Choroid plexus epithelial cell (primary cell): ENCODE measurements at regions not wholly inside any gene's neighbourhood (a gene's known extent, or its start where the extent isn't known, plus 50 kb on each side); places are given as distances from the start of the nearest gene placed in this dataset.

ENCODE experiments used
- DNase-seq: peaks from one replicate; pipeline ENCODE4 v3.0.0-alpha.2; 2010; ENCODE audit warnings: low read depth
- H3K4me3 ChIP-seq: 2 replicates; pipeline ENCODE4 v1.5.1; 2011; ENCODE audit warnings: low read depth, mild to moderate bottlenecking, control low read depth, low read length, moderate library complexity
- TF ChIP-seq, protein P1 (sequence below): conservative IDR thresholded peaks from 2 replicates; pipeline ENCODE4 v1.5.1; 2011; ENCODE audit warnings: low read depth, mild to moderate bottlenecking, control low read depth, inconsistent platforms, low read length, moderate library complexity

DNA sequence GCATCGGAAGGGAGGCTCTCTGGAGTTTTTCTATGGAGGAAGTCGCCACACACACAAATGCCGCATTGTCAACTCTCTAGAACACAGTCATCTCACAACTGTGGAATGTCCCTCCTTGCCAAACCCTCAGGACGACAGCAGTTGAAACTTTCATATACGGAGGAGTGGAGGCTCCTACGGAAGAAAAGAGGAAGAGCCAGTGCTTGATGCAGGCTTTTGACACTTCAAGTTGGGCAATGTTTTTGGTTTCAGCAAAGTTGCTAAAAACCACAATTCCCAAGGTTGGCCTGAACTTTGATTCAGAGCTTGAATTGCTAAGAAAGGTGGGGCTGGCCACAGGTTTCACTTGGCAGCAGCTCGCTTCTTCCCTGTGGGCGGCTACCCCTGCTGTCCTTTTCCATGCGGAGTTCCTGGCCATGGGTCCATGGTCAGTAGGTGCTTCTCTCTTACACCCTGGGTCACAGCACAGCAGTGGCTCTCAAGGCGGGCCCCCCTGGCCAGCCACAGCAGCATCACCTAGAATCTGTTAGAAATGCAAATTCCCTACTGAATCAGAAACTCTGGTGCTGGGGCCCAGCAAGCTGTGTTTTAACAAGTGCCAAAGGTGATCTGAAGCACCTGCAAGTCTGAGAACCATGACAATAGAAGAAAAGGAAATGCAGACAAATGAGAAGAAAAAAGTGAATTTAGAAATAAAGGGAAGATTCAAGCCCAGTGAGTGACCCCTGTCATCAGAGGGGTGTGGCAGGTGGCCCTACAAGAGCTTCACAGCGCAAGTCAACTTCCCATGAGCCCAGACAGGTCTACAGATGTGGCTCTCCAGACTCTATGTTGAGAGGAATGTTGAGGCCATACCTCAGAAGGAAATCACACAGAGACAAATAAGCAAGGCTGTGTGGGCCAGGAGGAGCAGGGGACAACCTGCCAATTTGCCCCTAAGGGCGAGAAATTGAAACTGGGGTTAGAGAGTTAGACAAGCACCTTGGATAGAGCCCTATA is 856.4 kb downstream of the RNF144A start:
- H3K4me3 ChIP-seq, result no peak overlapping the region
- no peak for DNase-seq

DNA sequence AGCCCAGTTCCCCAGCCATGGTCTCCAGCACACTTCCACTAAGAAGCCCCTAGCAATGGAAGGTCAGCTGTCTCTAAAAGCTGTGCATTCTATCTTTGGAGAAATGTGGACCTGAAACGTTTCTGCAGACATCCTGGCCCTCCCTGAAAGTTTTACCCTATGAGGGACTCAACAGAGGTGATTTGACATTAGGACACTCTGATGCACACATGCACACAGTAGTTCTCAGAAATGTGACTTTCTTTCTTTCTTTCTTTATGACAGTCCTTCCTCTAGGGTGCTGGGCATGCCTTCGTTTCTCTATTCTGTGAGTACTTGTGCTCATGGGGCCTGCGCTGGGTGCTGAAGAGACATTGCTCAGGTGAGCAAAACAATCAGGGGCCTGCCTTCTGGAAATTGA is 857.3 kb downstream of the RNF144A start:
- no peak for DNase-seq
- no peak overlapping the region for H3K4me3 ChIP-seq

More for the DNA sequence above, 856.4 kb downstream of the RNF144A start:
- TF ChIP-seq, protein P1, sequence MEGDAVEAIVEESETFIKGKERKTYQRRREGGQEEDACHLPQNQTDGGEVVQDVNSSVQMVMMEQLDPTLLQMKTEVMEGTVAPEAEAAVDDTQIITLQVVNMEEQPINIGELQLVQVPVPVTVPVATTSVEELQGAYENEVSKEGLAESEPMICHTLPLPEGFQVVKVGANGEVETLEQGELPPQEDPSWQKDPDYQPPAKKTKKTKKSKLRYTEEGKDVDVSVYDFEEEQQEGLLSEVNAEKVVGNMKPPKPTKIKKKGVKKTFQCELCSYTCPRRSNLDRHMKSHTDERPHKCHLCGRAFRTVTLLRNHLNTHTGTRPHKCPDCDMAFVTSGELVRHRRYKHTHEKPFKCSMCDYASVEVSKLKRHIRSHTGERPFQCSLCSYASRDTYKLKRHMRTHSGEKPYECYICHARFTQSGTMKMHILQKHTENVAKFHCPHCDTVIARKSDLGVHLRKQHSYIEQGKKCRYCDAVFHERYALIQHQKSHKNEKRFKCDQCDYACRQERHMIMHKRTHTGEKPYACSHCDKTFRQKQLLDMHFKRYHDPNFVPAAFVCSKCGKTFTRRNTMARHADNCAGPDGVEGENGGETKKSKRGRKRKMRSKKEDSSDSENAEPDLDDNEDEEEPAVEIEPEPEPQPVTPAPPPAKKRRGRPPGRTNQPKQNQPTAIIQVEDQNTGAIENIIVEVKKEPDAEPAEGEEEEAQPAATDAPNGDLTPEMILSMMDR, result no peak

DNA sequence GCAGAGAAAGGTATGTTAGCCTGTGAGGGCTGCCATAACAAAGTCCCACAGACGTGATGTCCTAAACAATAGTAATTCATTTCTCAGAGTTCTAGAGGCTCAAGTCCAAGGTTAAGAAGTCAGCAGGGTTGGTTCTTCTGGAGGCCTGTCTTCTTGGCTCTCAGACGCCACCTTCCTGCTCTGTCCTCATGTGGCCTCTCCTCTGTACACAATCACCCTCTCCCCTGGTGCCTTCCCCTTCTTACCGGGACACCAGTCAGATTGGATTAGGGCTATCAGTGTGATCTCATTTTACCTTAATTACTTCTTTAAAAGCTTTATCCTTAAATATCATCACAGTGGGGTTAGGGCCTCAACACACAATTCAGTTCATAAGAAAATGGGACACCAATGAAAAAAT is 860.5 kb downstream of the RNF144A start:
- H3K4me3 ChIP-seq, result no peak overlapping the region
- no peak for DNase-seq
- TF ChIP-seq, protein P1, result no peak

More for the DNA sequence above, 857.3 kb downstream of the RNF144A start:
- TF ChIP-seq, protein P1, result no peak

DNA sequence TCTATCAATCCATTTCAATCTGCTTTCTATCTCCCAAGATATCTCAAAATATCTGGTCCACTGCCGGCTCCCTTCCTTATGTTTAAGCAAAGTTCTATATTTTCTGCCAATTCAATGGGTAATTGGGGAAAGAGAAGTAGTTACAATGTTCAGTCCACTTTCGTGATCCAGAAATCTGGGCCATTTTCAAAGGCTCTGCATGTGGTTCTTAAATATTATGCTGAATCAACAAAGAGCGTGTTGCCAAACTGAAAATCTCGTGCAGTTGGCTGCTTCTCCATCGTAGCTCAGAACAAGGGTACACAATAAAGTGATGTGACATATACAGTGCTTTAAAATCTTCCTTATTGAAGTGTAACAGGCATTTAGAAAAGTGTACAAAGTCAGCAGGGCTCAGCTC is 863.1 kb downstream of the RNF144A start:
- no peak for DNase-seq
- no peak overlapping the region for H3K4me3 ChIP-seq
- TF ChIP-seq, protein P1, result no peak

DNA sequence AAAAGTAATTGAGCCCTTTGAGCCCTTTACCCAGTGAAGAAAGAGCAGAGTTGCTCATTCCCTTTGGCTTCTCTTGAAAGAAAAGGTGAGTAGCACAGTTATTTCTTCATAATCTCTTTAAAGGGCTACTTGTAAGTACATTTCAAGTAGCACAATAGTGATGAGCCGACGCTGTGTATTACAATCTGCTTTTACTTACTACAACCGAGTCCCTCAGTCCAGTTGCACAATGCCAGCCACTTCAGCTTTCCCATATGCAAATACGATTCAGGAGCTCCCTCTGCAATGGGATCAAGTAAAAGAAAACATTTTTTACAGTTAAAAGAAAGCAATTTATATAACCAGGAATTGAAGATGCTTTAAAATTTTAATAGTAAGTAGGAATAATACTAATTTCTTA is 868.5 kb downstream of the RNF144A start:
- H3K4me3 ChIP-seq, result no peak overlapping the region
- no peak for DNase-seq
- TF ChIP-seq, protein P1, result no peak

DNA sequence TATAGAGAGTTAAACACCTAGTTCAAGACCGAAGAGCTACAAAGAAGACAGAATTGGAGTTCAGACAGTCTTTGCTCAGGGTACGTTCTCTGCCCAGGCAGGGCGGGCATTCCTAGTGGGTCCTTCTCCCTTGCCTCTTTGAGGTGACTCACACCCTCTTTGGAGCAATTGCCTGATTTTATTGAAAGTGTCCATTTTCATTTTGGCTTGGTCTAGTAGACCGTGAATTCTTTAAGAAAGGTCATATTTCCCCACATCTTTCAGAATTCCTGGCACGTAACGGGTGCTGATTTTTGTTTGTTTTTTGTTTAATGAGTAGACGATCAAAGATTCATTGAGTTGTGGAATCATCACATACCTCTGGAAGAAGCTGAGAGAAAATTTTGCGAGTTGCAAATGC is 871.5 kb downstream of the RNF144A start:
- no peak overlapping the region for H3K4me3 ChIP-seq
- TF ChIP-seq, protein P1, result no peak
- no peak for DNase-seq

DNA sequence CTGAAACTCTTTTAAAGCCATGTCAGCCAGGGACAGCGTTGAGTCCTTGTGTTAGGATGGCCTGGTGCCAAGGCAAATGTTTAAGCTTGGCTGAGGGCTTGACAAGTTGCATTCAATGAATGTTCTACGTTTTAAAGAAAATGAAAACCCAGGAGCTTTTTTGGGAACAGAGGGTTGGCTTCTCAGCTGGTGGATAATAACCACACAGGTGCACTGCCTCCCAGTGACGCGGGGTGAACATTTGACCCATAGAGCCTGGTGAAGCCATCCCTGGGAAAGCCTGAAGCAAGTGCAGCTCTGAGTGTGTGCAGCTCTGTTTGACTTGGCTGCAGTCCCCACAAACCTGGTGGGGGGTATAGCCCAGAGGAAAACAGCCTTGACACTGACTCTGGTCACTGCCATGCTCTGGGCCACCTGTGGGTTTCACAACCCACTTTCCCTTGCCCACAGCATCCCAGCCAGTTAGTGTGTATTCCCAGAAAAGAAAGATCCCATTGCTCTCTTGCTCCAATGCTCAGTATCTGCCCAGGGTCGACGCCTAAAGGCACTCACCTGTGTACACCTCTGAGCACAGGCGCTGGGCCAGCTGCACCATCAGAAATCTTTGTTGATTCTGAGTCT is 874.9 kb downstream of the RNF144A start:
- TF ChIP-seq, protein P1, result no peak
- no peak overlapping the region for H3K4me3 ChIP-seq
- DNase-seq, result peak; percentile 12
